ENCODE measurements at regions not wholly inside any gene's neighbourhood (a gene's known extent, or its start where the extent isn't known, plus 50 kb on each side); places are given as distances from the start of the nearest gene placed in this dataset.

- WGBS = 89% methylated on average over 2 of the region's 2 CpGs
- Histone ChIP-seq H3K4me1 (no peaks in the 10 kb centered on the region), H3K27me3 (no peaks in the 10 kb centered on the region), H3K4me3 (no peak overlapping the region), H3K27ac (no peak overlapping the region), H3K36me3 (no peaks in the 10 kb centered on the region), H3K9me3 (no peaks in the 10 kb centered on the region)
- TF ChIP-seq CTCF (IDR thresholded peaks at IDR 0.05) (no peak), POLR2A (IDR thresholded peaks at IDR 0.05) (no peak), POLR2AphosphoS5 (IDR thresholded peaks at IDR 0.05) (no peak), EP300 (IDR thresholded peaks at IDR 0.05) (no peak)
- no peak for DNase-seq (ENCODE audit: low spot score in 2 of 2)
Measured at GRCh38 chr10:78310481-78311080, 276.9 kb downstream of the RPS24 start.

GRCh38 chr10:78312197-78313047 is 278.8 kb downstream of the RPS24 start:
- no peaks in the 10 kb centered on the region for H3K9me3 ChIP-seq
- no peaks in the 10 kb centered on the region for H3K27me3 ChIP-seq
- no peaks in the 10 kb centered on the region for H3K36me3 ChIP-seq
- no peak for DNase-seq (ENCODE audit: low spot score in 2 of 2)
- TF ChIP-seq POLR2AphosphoS5 (IDR thresholded peaks at IDR 0.05) (no peak), CTCF (IDR thresholded peaks at IDR 0.05) (no peak), EP300 (IDR thresholded peaks at IDR 0.05) (no peak), POLR2A (IDR thresholded peaks at IDR 0.05) (no peak)
- peaks cover 13% of the 10 kb centered on the region for H3K4me1 ChIP-seq
- H3K4me3 ChIP-seq = no peak overlapping the region
- WGBS = 89% methylated on average over 8 of the region's 9 CpGs
- H3K27ac ChIP-seq = no peak overlapping the region

- H3K27ac ChIP-seq = no peak overlapping the region
- H3K36me3 ChIP-seq = no peaks in the 10 kb centered on the region
- 89% methylated on average over 3 of the region's 3 CpGs for WGBS
- peaks cover 16% of the 10 kb centered on the region for H3K4me1 ChIP-seq
- H3K4me3 ChIP-seq = no peak overlapping the region
- no peaks in the 10 kb centered on the region for H3K9me3 ChIP-seq
- TF ChIP-seq POLR2A (IDR thresholded peaks at IDR 0.05) (no peak), EP300 (IDR thresholded peaks at IDR 0.05) (no peak), POLR2AphosphoS5 (IDR thresholded peaks at IDR 0.05) (no peak), CTCF (IDR thresholded peaks at IDR 0.05) (no peak)
- no peaks in the 10 kb centered on the region for H3K27me3 ChIP-seq
- DNase-seq (ENCODE audit: low spot score in 2 of 2) = no peak
Measured at GRCh38 chr10:78313048-78313381, 279.4 kb downstream of the RPS24 start.

- no peaks in the 10 kb centered on the region for H3K27me3 ChIP-seq
- no peak for DNase-seq (ENCODE audit: low spot score in 2 of 2)
- peaks cover 16% of the 10 kb centered on the region for H3K4me1 ChIP-seq
- TF ChIP-seq POLR2AphosphoS5 (IDR thresholded peaks at IDR 0.05) (no peak), CTCF (IDR thresholded peaks at IDR 0.05) (no peak), POLR2A (IDR thresholded peaks at IDR 0.05) (no peak), EP300 (IDR thresholded peaks at IDR 0.05) (no peak)
- no peaks in the 10 kb centered on the region for H3K9me3 ChIP-seq
- H3K36me3 ChIP-seq = no peaks in the 10 kb centered on the region
- H3K4me3 ChIP-seq = no peak overlapping the region
- no peak overlapping the region for H3K27ac ChIP-seq
- 95% methylated on average over 3 of the region's 3 CpGs for WGBS
Measured at GRCh38 chr10:78313636-78314035, 280.0 kb downstream of the RPS24 start.

GRCh38 chr10:78314651-78315050 is 281.0 kb downstream of the RPS24 start:
- Histone ChIP-seq H3K27me3 (no peaks in the 10 kb centered on the region), H3K27ac (no peak overlapping the region), H3K4me1 (peaks cover 16% of the 10 kb centered on the region), H3K36me3 (no peaks in the 10 kb centered on the region), H3K9me3 (no peaks in the 10 kb centered on the region), H3K4me3 (no peak overlapping the region)
- DNase-seq (ENCODE audit: low spot score in 2 of 2) = peak in 1 of 2 donors; percentile 23
- TF ChIP-seq POLR2AphosphoS5 (IDR thresholded peaks at IDR 0.05) = no peak
- 94% methylated on average over 2 of the region's 2 CpGs for WGBS

All from suprapubic skin (tissue), 4 donors.